ENCODE measurements at regions not wholly inside any gene's neighbourhood (a gene's known extent, or its start where the extent isn't known, plus 50 kb on each side); places are given as distances from the start of the nearest gene placed in this dataset.

GRCh38 chr16:22732959-22733358 lies 81.0 kb upstream of the HS3ST2 start:
- Histone ChIP-seq H3K36me3 (replicated peaks in 1 of 2; ENCODE audit: control insufficient read depth in 1 of 2, insufficient read depth in 2 of 2, low read length in 2 of 2) (no peaks in the 10 kb centered on the region), H3K4me2 (replicated peaks; ENCODE audit: extremely low read depth, low read length, poor library complexity, severe bottlenecking) (no peak overlapping the region), H3K27ac (ENCODE audit: low read depth in 1 of 2, low read length in 2 of 2) (no peak overlapping the region), H4K20me1 (ENCODE audit: insufficient read depth, low read length) (no peaks in the 10 kb centered on the region), H2AFZ (ENCODE audit: insufficient read depth, low read depth, low read length, poor library complexity, severe bottlenecking) (no peak overlapping the region), H3K9ac (ENCODE audit: insufficient read depth, low read length, poor library complexity, severe bottlenecking) (no peak overlapping the region), H3K27me3 (ENCODE audit: control insufficient read depth in 2 of 2, insufficient read depth in 2 of 2, low read length in 2 of 2) (peaks cover 0 to 2% of the 10 kb centered on the region in 2 donors), H3K4me1 (ENCODE audit: control insufficient read depth in 1 of 2, insufficient read depth in 2 of 2, low read length in 2 of 2) (no peaks in the 10 kb centered on the region), H3K79me2 (ENCODE audit: insufficient read depth, low read length) (no peaks in the 10 kb centered on the region), H3K9me3 (replicated peaks in 1 of 2; ENCODE audit: control insufficient read depth in 1 of 2, insufficient read depth in 1 of 2, low read length in 2 of 2) (no peaks in the 10 kb centered on the region), H3K4me3 (replicated peaks in 1 of 3; ENCODE audit: low read depth in 2 of 3, low read length in 3 of 3) (no peak overlapping the region)
- no peaks in the 10 kb centered on the region for H3K36me3 Mint-ChIP-seq
- DNase-seq = no peak
- peaks cover 2% of the 10 kb centered on the region for H3K4me1 Mint-ChIP-seq
- no peak overlapping the region for H3K27ac Mint-ChIP-seq
- H3K27me3 Mint-ChIP-seq (ENCODE audit: low read depth in 3 of 3) = peaks cover 7 to 30% (median 10%) of the 10 kb centered on the region in 3 donors
- H3K9me3 Mint-ChIP-seq = peaks cover 0 to 3% (median 0%) of the 10 kb centered on the region in 7 donors
- TF ChIP-seq CTCF (IDR thresholded peaks at IDR 0.05) = no peak
- intact Hi-C loops (cut with micrococcal nuclease) = no loop called here
- no peak overlapping the region for H3K4me3 Mint-ChIP-seq
- 95% methylated on average over 3 of the region's 4 CpGs for WGBS (ENCODE audit: insufficient coverage)

GRCh38 chr16:22734368-22734767 lies 79.6 kb upstream of the HS3ST2 start:
- H3K9me3 Mint-ChIP-seq = peaks cover 0 to 3% (median 0%) of the 10 kb centered on the region in 7 donors
- Histone ChIP-seq H4K20me1 (ENCODE audit: insufficient read depth, low read length) (no peaks in the 10 kb centered on the region), H3K36me3 (replicated peaks in 1 of 2; ENCODE audit: control insufficient read depth in 1 of 2, insufficient read depth in 2 of 2, low read length in 2 of 2) (no peaks in the 10 kb centered on the region), H3K4me1 (ENCODE audit: control insufficient read depth in 1 of 2, insufficient read depth in 2 of 2, low read length in 2 of 2) (no peaks in the 10 kb centered on the region), H2AFZ (ENCODE audit: insufficient read depth, low read depth, low read length, poor library complexity, severe bottlenecking) (no peak overlapping the region), H3K4me2 (replicated peaks; ENCODE audit: extremely low read depth, low read length, poor library complexity, severe bottlenecking) (no peak overlapping the region), H3K27me3 (ENCODE audit: control insufficient read depth in 2 of 2, insufficient read depth in 2 of 2, low read length in 2 of 2) (peaks cover 0 to 2% of the 10 kb centered on the region in 2 donors), H3K79me2 (ENCODE audit: insufficient read depth, low read length) (no peaks in the 10 kb centered on the region), H3K4me3 (replicated peaks in 1 of 3; ENCODE audit: low read depth in 2 of 3, low read length in 3 of 3) (no peak overlapping the region), H3K27ac (ENCODE audit: low read depth in 1 of 2, low read length in 2 of 2) (no peak overlapping the region), H3K9ac (ENCODE audit: insufficient read depth, low read length, poor library complexity, severe bottlenecking) (no peak overlapping the region), H3K9me3 (replicated peaks in 1 of 2; ENCODE audit: control insufficient read depth in 1 of 2, insufficient read depth in 1 of 2, low read length in 2 of 2) (no peaks in the 10 kb centered on the region)
- H3K27me3 Mint-ChIP-seq (ENCODE audit: low read depth in 3 of 3) = peaks cover 6 to 28% (median 7%) of the 10 kb centered on the region in 3 donors
- 49% methylated on average over 8 of the region's 12 CpGs for WGBS (ENCODE audit: insufficient coverage)
- TF ChIP-seq CTCF (IDR thresholded peaks at IDR 0.05) = no peak
- H3K36me3 Mint-ChIP-seq = no peaks in the 10 kb centered on the region
- no peak for DNase-seq
- H3K4me1 Mint-ChIP-seq = peaks cover 3% of the 10 kb centered on the region
- intact Hi-C loops (cut with micrococcal nuclease) = no loop called here
- H3K27ac Mint-ChIP-seq = no peak overlapping the region
- H3K4me3 Mint-ChIP-seq = no peak overlapping the region

All from CD14-positive monocyte (primary cell).